ENCODE measurements at regions not wholly inside any gene's neighbourhood (a gene's known extent, or its start where the extent isn't known, plus 50 kb on each side); places are given as distances from the start of the nearest gene placed in this dataset.

DNA sequence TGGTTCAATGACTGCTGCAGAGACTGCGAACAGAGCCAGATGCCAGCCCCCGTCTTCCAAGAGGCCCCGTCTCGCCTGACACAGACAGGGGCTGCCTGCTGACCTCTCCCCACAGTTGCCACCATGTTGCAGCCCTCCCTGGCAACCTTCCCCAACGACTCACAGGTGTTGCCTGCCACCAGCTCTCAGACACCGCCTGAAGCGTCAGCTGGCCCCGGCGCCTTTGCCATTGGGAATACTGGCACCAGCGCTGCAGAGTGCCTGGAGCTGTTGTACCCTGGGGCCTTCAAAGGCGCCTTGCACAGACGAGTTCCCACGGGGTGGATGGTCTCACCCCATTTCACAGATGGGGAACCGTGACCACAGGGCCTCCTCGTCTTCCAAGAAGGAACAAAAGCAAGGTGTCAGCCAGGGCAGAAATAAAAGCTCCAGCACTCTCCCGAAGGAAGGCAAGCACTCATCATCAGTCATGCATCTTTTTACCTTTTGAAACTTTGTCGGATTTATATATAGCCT, 167.0 kb downstream of the ADSS2 start:
- H3K4me1 ChIP-seq, result no peaks in the 10 kb centered on the region
- no peak overlapping the region for H3K27ac ChIP-seq
- H3K4me3 ChIP-seq, result no peak overlapping the region
- intact Hi-C loops (cut with DNase I), result no loop called here
- H3K9me3 ChIP-seq, result no peaks in the 10 kb centered on the region
- TF ChIP-seq, protein P1, sequence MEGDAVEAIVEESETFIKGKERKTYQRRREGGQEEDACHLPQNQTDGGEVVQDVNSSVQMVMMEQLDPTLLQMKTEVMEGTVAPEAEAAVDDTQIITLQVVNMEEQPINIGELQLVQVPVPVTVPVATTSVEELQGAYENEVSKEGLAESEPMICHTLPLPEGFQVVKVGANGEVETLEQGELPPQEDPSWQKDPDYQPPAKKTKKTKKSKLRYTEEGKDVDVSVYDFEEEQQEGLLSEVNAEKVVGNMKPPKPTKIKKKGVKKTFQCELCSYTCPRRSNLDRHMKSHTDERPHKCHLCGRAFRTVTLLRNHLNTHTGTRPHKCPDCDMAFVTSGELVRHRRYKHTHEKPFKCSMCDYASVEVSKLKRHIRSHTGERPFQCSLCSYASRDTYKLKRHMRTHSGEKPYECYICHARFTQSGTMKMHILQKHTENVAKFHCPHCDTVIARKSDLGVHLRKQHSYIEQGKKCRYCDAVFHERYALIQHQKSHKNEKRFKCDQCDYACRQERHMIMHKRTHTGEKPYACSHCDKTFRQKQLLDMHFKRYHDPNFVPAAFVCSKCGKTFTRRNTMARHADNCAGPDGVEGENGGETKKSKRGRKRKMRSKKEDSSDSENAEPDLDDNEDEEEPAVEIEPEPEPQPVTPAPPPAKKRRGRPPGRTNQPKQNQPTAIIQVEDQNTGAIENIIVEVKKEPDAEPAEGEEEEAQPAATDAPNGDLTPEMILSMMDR (IDR thresholded peaks at IDR 0.05), result no peak
- no peaks in the 10 kb centered on the region for H3K36me3 ChIP-seq
- no peaks in the 10 kb centered on the region for H3K27me3 ChIP-seq
- DNase-seq (ENCODE audit: low spot score in 2 of 2), result no peak

DNA sequence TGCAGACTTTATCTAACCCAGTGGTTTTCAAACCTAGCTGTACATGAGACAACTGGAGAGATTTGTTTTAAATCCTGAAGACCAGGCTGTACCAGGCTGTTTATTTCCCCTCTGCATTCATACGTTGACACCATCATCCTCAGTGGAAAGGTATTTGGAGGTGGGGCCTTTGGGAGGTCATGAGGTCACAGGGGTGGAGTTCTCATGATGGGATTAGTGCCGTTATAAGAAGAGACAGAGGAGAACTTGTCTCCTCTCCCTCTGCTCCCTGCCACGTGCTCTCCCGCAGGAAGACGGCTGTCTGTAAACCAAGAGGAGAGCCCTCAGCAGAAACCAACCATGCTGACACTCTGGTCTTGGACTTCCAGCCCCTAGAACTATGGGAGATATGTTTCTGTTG, 165.4 kb downstream of the ADSS2 start:
- H3K27me3 ChIP-seq, result no peaks in the 10 kb centered on the region
- no peaks in the 10 kb centered on the region for H3K4me1 ChIP-seq
- intact Hi-C loops (cut with DNase I), result no loop called here
- no peak overlapping the region for H3K4me3 ChIP-seq
- H3K27ac ChIP-seq, result no peak overlapping the region
- no peak for DNase-seq (ENCODE audit: low spot score in 2 of 2)
- TF ChIP-seq, protein P1 (IDR thresholded peaks at IDR 0.05), result no peak
- no peaks in the 10 kb centered on the region for H3K9me3 ChIP-seq
- H3K36me3 ChIP-seq, result no peaks in the 10 kb centered on the region

DNA sequence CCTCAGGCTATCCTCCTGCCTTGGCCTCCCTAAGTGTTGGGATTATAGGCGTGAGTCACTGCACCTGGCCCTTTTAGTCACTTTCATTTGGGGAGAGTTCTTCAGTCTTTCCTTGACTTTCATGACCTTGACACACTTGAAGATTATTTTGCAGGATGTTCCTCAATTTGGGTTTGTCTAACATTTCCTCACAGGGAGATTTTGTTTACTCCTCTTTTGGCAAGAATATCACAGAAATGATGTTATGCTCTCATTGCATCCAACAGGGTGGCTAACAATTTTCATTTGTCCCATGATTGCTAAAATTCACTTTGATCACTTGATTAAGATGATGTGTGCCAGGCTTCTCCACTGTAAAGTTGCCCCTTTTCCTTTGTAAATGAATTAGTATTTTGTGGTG, 164.0 kb downstream of the ADSS2 start:
- H3K27ac ChIP-seq, result no peak overlapping the region
- H3K9me3 ChIP-seq, result no peaks in the 10 kb centered on the region
- no peak for DNase-seq (ENCODE audit: low spot score in 2 of 2)
- H3K4me1 ChIP-seq, result no peaks in the 10 kb centered on the region
- no peaks in the 10 kb centered on the region for H3K36me3 ChIP-seq
- no peaks in the 10 kb centered on the region for H3K27me3 ChIP-seq
- intact Hi-C loops (cut with DNase I), result no loop called here
- no peak overlapping the region for H3K4me3 ChIP-seq
- TF ChIP-seq, protein P1 (IDR thresholded peaks at IDR 0.05), result no peak

DNA sequence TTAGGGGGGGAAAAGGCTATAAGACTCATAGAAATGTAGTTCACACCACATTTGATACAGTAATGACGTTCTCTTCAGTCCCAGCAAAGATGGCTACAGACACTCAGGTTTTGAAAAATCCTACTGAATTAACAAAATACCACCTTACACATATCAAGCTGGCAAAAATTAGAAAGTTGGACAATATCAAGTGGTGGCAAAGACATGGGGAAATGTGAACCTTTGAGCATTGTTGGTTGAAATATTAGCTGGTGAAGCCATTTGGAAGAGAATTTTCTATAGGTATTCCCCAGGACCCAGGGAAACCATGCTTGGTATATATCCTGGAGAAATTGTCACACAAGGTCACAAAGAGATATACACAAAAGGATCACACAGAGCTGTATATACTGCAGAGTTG, 163.0 kb downstream of the ADSS2 start:
- no peak overlapping the region for H3K27ac ChIP-seq
- intact Hi-C loops (cut with DNase I), result no loop called here
- H3K4me3 ChIP-seq, result no peak overlapping the region
- no peaks in the 10 kb centered on the region for H3K4me1 ChIP-seq
- no peaks in the 10 kb centered on the region for H3K9me3 ChIP-seq
- DNase-seq (ENCODE audit: low spot score in 2 of 2), result no peak
- no peaks in the 10 kb centered on the region for H3K36me3 ChIP-seq
- TF ChIP-seq, protein P1 (IDR thresholded peaks at IDR 0.05), result no peak
- H3K27me3 ChIP-seq, result no peaks in the 10 kb centered on the region

DNA sequence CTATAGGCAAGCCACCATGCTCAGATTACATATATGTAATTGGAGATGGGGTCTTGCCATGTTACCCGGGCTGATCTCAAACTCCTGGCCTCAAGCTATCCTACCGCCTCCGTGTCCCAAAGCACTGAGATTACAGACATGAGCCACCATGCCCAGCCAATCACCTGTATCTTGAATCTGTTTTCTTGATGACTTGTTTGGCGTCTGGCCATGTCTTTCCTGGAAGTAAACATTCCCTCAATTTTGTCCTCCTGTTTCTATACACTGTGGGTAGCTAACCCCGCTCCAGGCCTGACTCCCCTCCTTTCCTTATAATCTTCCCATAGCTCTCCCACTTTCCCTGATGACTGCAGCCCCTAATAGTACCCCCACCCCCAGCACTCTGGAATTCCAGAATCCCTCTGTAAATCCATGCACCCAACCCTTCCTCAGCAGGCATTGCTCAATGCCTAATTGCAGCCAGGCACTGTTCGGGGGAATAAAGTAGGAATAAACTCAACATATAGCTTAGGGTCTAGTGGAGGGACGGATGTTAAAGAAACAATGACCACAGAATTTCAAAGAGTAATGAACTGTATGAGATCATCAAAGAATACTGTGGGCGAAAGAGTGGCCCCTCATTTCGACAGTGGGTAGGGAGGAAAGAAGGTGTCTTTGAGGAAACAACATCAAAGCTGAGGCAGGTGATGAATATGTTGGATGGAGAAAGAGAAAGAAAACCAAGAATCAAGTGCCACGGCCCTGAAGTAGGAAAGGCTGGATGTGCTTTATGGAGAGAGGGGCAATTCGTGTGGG, 161.5 kb downstream of the ADSS2 start:
- Histone ChIP-seq H3K36me3 (no peaks in the 10 kb centered on the region), H3K4me1 (no peaks in the 10 kb centered on the region), H3K4me3 (no peak overlapping the region), H3K27ac (no peak overlapping the region), H3K27me3 (no peaks in the 10 kb centered on the region), H3K9me3 (no peaks in the 10 kb centered on the region)
- intact Hi-C loops (cut with DNase I), result no loop called here
- TF ChIP-seq, protein P1 (IDR thresholded peaks at IDR 0.05), result no peak
- DNase-seq (ENCODE audit: low spot score in 2 of 2), result no peak
